Transverse colon (tissue), 4 donors: ENCODE measurements at regions not wholly inside any gene's neighbourhood (a gene's known extent, or its start where the extent isn't known, plus 50 kb on each side); places are given as distances from the start of the nearest gene placed in this dataset.

Experiments used
- DNase-seq: peaks from one replicate; pipeline ENCODE4 v3.0.0-alpha.2; 2019
- H3K27ac ChIP-seq, 4 donors: fragments of 200-600 bp; sonication (generic); 2 replicates each; pipeline ENCODE4 v1.5.1; 2016 to 2018; ENCODE audit warnings: inconsistent platforms in 4 of 4
- H3K27me3 ChIP-seq: fragments of 200-600 bp; sonication (generic); 2 replicates; pipeline ENCODE4 v1.5.1; 2017; ENCODE audit warnings: inconsistent platforms
- H3K36me3 ChIP-seq, 4 donors: fragments of 200-600 bp; sonication (generic); 2 replicates each; pipeline ENCODE4 v1.5.1; 2017 to 2019; ENCODE audit warnings: inconsistent platforms in 4 of 4
- H3K4me1 ChIP-seq, 4 donors: fragments of 200-600 bp; sonication (generic); 2 replicates each; pipeline ENCODE4 v1.5.1; 2017 to 2020; ENCODE audit warnings: inconsistent platforms in 4 of 4
- H3K4me3 ChIP-seq, 4 donors: fragments of 200-600 bp; sonication (generic); 1 replicate in 1 of 4; 2 replicates in 3 of 4; pipeline versions ENCODE4 v1.5.1 to v1.6.1; 2017 to 2019; ENCODE audit warnings: inconsistent platforms in 4 of 4
- H3K9me3 ChIP-seq, 2 donors: fragments of 200-600 bp; sonication (generic); 2 replicates each; pipeline ENCODE4 v1.5.1; 2017 to 2019; ENCODE audit warnings: inconsistent platforms in 2 of 2
- CTCF ChIP-seq, 5 experiments: fragments of 200-600 bp in 3 of 5; fragments of 450-650 bp in 2 of 5; sonication (generic) in 3 of 5; IDR thresholded peaks; 1 replicate in 2 of 5; 2 replicates in 3 of 5; pipeline ENCODE4 v1.5.1; 2016 to 2017; ENCODE audit warnings: antibody characterized with exemption in 5 of 5, inconsistent platforms in 3 of 5, mild to moderate bottlenecking in 2 of 5, moderate library complexity in 1 of 5
- EP300 ChIP-seq: sonication (generic); formaldehyde crosslinking; IDR thresholded peaks from one replicate; pipeline ENCODE4 v1.6.1; 2017; ENCODE audit warnings: antibody characterized with exemption, low read depth
- POLR2A ChIP-seq: fragments of 450-650 bp; IDR thresholded peaks from one replicate; pipeline ENCODE4 v1.6.1; 2016; ENCODE audit warnings: antibody characterized with exemption, mild to moderate bottlenecking, moderate library complexity
- POLR2AphosphoS5 ChIP-seq, 3 donors: sonication (generic); formaldehyde crosslinking; IDR thresholded peaks; one replicate each; pipeline ENCODE4 v1.6.1; 2016; ENCODE audit warnings: antibody characterized with exemption in 3 of 3
- WGBS, 2 donors: methylation state at CpG; one replicate each; pipeline ENCODE4 v1.1.5; 2018; ENCODE audit warnings: low coverage in 1 of 2; 5-methylcytosine and 5-hydroxymethylcytosine counted together
- in situ Hi-C, 4 donors: fragments of 200-750 bp; cut with MboI; loops; one replicate each; pipeline versions ENCODE4 v1.15.0 to v1.15.1; 2017; ENCODE audit warnings: low sequenced_read_pairs in 3 of 4, low pct_ligation_motif_present in 1 of 4, low pct_unique_long_range_greater_than_20kb in 1 of 4
- intact Hi-C: fragments of 100-400 bp; cut with DNase I; formaldehyde crosslinking; loops from one replicate; pipeline ENCODE4 v1.15.1; 2023; ENCODE audit warnings: low total_unique reads

GRCh38 chr13:105758918-105759860 lies 776.3 kb downstream of the EFNB2 start:
- no peak overlapping the region for H3K27ac ChIP-seq
- H3K36me3 ChIP-seq = no peaks in the 10 kb centered on the region
- H3K4me1 ChIP-seq = no peaks in the 10 kb centered on the region
- TF ChIP-seq EP300 (no peak), POLR2AphosphoS5 (IDR thresholded peaks at IDR 0.05) (no peak), CTCF (IDR thresholded peaks at IDR 0.05) (no peak), POLR2A (no peak)
- no peak for DNase-seq
- WGBS, 2 donors = 76 to 82% methylated on average over 3 to 6 of the region's 6 CpGs
- intact Hi-C loops (no loop called here), in situ Hi-C loops (no loop called here)
- H3K9me3 ChIP-seq = no peaks in the 10 kb centered on the region
- no peaks in the 10 kb centered on the region for H3K27me3 ChIP-seq
- no peak overlapping the region for H3K4me3 ChIP-seq

- no peak for DNase-seq
- intact Hi-C loops (no loop called here), in situ Hi-C loops (loop anchor here in 1 of 4 donors (10.0 kb wide), 1 partner anchor 64 kb away; no protein-coding TSS in a partner anchor)
- H3K4me1 ChIP-seq = no peaks in the 10 kb centered on the region
- H3K36me3 ChIP-seq = no peaks in the 10 kb centered on the region
- 43 to 60% methylated on average over 2 to 6 of the region's 6 CpGs for WGBS, 2 donors
- H3K9me3 ChIP-seq = no peaks in the 10 kb centered on the region
- no peaks in the 10 kb centered on the region for H3K27me3 ChIP-seq
- no peak overlapping the region for H3K27ac ChIP-seq
- no peak overlapping the region for H3K4me3 ChIP-seq
- TF ChIP-seq CTCF (IDR thresholded peaks at IDR 0.05) (no peak), POLR2A (no peak), EP300 (no peak), POLR2AphosphoS5 (IDR thresholded peaks at IDR 0.05) (no peak)
Measured at GRCh38 chr13:105740739-105741138, 794.7 kb downstream of the EFNB2 start.

GRCh38 chr13:105737688-105738087 lies 797.8 kb downstream of the EFNB2 start:
- TF ChIP-seq CTCF (IDR thresholded peaks at IDR 0.05) (no peak), POLR2A (no peak), EP300 (no peak), POLR2AphosphoS5 (IDR thresholded peaks at IDR 0.05) (no peak)
- H3K27me3 ChIP-seq = no peaks in the 10 kb centered on the region
- H3K36me3 ChIP-seq = no peaks in the 10 kb centered on the region
- intact Hi-C loops (no loop called here), in situ Hi-C loops (no loop called here)
- no peak overlapping the region for H3K4me3 ChIP-seq
- 91 to 100% methylated on average over 1 of the region's 1 CpG for WGBS, 2 donors
- H3K4me1 ChIP-seq = no peaks in the 10 kb centered on the region
- no peaks in the 10 kb centered on the region for H3K9me3 ChIP-seq
- DNase-seq = no peak
- H3K27ac ChIP-seq = no peak overlapping the region

- no peak for DNase-seq
- no peak overlapping the region for H3K4me3 ChIP-seq
- H3K27ac ChIP-seq = no peak overlapping the region
- H3K4me1 ChIP-seq = no peaks in the 10 kb centered on the region
- WGBS, 2 donors = 25% methylated on average over 1 of the region's 1 CpG; no CpG with 5 or more reads in 1 of the 2 donors
- H3K36me3 ChIP-seq = no peaks in the 10 kb centered on the region
- in situ Hi-C loops = no loop called here
- H3K9me3 ChIP-seq = no peaks in the 10 kb centered on the region
- TF ChIP-seq POLR2AphosphoS5 (IDR thresholded peaks at IDR 0.05) = no peak
- TF ChIP-seq EP300 = no peak
- TF ChIP-seq POLR2A = no peak
- no peak for TF ChIP-seq CTCF (IDR thresholded peaks at IDR 0.05)
- intact Hi-C loops = no loop called here
- H3K27me3 ChIP-seq = no peaks in the 10 kb centered on the region
Measured at GRCh38 chr13:105735281-105735680, 800.2 kb downstream of the EFNB2 start.
